Left hindlimb (tissue), 1 donor: ENCODE measurements at regions not wholly inside any gene's neighbourhood (a gene's known extent, or its start where the extent isn't known, plus 50 kb on each side); places are given as distances from the start of the nearest gene placed in this dataset.

ENCODE experiments used
- DNase-seq: peaks from one replicate; pipeline ENCODE4 v3.0.0-alpha.2; 2018

GRCh38 chr1:116299248-116299647, 73.8 kb upstream of the ATP1A1 start:
- no peak for DNase-seq

- DNase-seq, result no peak
Measured at GRCh38 chr1:116302281-116302680, 70.8 kb upstream of the ATP1A1 start.

GRCh38 chr1:116306102-116306501, 66.9 kb upstream of the ATP1A1 start:
- no peak for DNase-seq

GRCh38 chr1:116306840-116307442, 66.1 kb upstream of the ATP1A1 start:
- no peak for DNase-seq

GRCh38 chr1:116308276-116308675, 64.8 kb upstream of the ATP1A1 start:
- DNase-seq, result no peak

- no peak for DNase-seq
Measured at GRCh38 chr1:116309090-116309870, 63.8 kb upstream of the ATP1A1 start.

- peak; percentile 51 for DNase-seq
Measured at GRCh38 chr1:116310180-116310579, 62.9 kb upstream of the ATP1A1 start.

GRCh38 chr1:116311193-116311592, 61.9 kb upstream of the ATP1A1 start:
- DNase-seq, result no peak

GRCh38 chr1:116311756-116312680, 61.0 kb upstream of the ATP1A1 start:
- no peak for DNase-seq

- DNase-seq, result no peak
Measured at GRCh38 chr1:116312681-116313069, 60.4 kb upstream of the ATP1A1 start.

- DNase-seq, result no peak
Measured at GRCh38 chr1:116313776-116314175, 59.3 kb upstream of the ATP1A1 start.

- no peak for DNase-seq
Measured at GRCh38 chr1:116314305-116314919, 58.6 kb upstream of the ATP1A1 start.

GRCh38 chr1:116316373-116316772, 56.7 kb upstream of the ATP1A1 start:
- DNase-seq, result no peak

- DNase-seq, result no peak
Measured at GRCh38 chr1:116318897-116319296, 54.1 kb upstream of the ATP1A1 start.

GRCh38 chr1:116320874-116321273, 52.2 kb upstream of the ATP1A1 start:
- no peak for DNase-seq

- DNase-seq, result no peak
Measured at GRCh38 chr1:116321766-116322175, 51.3 kb upstream of the ATP1A1 start.

- no peak for DNase-seq
Measured at GRCh38 chr1:116322752-116323405, 50.2 kb upstream of the ATP1A1 start.
